ENCODE measurements at regions not wholly inside any gene's neighbourhood (a gene's known extent, or its start where the extent isn't known, plus 50 kb on each side); places are given as distances from the start of the nearest gene placed in this dataset.

DNA sequence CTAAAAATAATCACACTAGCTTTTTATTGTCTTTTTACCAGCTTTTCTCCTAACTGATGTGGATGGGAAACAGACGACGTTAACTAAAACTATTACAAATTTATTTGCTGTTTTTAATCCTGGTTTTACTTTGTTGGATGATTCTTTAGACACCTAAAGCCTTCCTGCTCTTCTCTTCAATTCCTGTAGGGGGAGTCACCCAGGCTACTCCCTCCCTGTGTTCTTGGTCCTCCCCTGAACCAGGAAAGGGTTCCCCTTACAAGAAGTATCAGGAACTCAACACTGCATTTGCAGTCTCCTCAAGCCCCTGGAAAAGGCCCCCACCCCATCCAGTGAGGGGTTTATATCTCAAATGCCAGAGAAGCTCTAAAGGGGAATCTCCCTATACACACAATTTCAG lies 206.1 kb downstream of the SUCLA2 start:
- TF ChIP-seq EP300 (IDR thresholded peaks at IDR 0.05; ENCODE audit: low read depth in 2 of 2, low read length in 2 of 2) = no peak
- TF ChIP-seq EP300 (CRISPR knock-in tag; IDR thresholded peaks at IDR 0.05; ENCODE audit: borderline replicate concordance) = no peak
- TF ChIP-seq SETDB1 (CRISPR knock-in tag; IDR thresholded peaks at IDR 0.05; ENCODE audit: borderline replicate concordance) = no peak
- TF ChIP-seq HOXA7 (CRISPR knock-in tag; IDR thresholded peaks at IDR 0.05) = no peak
- TF ChIP-seq, protein P1, sequence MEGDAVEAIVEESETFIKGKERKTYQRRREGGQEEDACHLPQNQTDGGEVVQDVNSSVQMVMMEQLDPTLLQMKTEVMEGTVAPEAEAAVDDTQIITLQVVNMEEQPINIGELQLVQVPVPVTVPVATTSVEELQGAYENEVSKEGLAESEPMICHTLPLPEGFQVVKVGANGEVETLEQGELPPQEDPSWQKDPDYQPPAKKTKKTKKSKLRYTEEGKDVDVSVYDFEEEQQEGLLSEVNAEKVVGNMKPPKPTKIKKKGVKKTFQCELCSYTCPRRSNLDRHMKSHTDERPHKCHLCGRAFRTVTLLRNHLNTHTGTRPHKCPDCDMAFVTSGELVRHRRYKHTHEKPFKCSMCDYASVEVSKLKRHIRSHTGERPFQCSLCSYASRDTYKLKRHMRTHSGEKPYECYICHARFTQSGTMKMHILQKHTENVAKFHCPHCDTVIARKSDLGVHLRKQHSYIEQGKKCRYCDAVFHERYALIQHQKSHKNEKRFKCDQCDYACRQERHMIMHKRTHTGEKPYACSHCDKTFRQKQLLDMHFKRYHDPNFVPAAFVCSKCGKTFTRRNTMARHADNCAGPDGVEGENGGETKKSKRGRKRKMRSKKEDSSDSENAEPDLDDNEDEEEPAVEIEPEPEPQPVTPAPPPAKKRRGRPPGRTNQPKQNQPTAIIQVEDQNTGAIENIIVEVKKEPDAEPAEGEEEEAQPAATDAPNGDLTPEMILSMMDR (CRISPR knock-in tag; IDR thresholded peaks at IDR 0.05) = peak; percentile 47
- no peak for TF ChIP-seq KDM5A (IDR thresholded peaks at IDR 0.05; ENCODE audit: borderline replicate concordance, low read length)
- TF ChIP-seq ZNF501 (CRISPR knock-in tag; IDR thresholded peaks at IDR 0.05) = no peak
- no peak for TF ChIP-seq RARG (CRISPR knock-in tag; IDR thresholded peaks at IDR 0.05; ENCODE audit: low read depth)
- TF ChIP-seq, protein P2, sequence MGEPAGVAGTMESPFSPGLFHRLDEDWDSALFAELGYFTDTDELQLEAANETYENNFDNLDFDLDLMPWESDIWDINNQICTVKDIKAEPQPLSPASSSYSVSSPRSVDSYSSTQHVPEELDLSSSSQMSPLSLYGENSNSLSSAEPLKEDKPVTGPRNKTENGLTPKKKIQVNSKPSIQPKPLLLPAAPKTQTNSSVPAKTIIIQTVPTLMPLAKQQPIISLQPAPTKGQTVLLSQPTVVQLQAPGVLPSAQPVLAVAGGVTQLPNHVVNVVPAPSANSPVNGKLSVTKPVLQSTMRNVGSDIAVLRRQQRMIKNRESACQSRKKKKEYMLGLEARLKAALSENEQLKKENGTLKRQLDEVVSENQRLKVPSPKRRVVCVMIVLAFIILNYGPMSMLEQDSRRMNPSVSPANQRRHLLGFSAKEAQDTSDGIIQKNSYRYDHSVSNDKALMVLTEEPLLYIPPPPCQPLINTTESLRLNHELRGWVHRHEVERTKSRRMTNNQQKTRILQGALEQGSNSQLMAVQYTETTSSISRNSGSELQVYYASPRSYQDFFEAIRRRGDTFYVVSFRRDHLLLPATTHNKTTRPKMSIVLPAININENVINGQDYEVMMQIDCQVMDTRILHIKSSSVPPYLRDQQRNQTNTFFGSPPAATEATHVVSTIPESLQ (CRISPR knock-in tag; conservative IDR thresholded peaks at IDR 0.05) = no peak
- TF ChIP-seq, protein P3, sequence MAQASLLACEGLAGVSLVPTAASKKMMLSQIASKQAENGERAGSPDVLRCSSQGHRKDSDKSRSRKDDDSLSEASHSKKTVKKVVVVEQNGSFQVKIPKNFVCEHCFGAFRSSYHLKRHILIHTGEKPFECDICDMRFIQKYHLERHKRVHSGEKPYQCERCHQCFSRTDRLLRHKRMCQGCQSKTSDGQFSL (CRISPR knock-in tag; IDR thresholded peaks at IDR 0.05) = no peak
- TF ChIP-seq MYNN (CRISPR knock-in tag; IDR thresholded peaks at IDR 0.05; ENCODE audit: low read depth) = no peak
- TF ChIP-seq HDAC1 (CRISPR knock-in tag; IDR thresholded peaks at IDR 0.05) = no peak
- no peak for TF ChIP-seq ZNF496 (CRISPR knock-in tag; IDR thresholded peaks at IDR 0.05; ENCODE audit: insufficient replicate concordance)

Measured in HepG2 (cell line).